Kidney epithelial cell (primary cell): ENCODE measurements at regions not wholly inside any gene's neighbourhood (a gene's known extent, or its start where the extent isn't known, plus 50 kb on each side); places are given as distances from the start of the nearest gene placed in this dataset.

ENCODE experiments used
- DNase-seq: peaks from one replicate; pipeline ENCODE4 v3.0.0-alpha.2; 2010; ENCODE audit warnings: low read depth
- H3K27me3 ChIP-seq: 2 replicates; pipeline ENCODE4 v1.6.0; 2011; ENCODE audit warnings: low read length; ENCODE audit not compliant: control insufficient read depth, insufficient read depth
- H3K36me3 ChIP-seq: 2 replicates; pipeline ENCODE4 v1.5.1; 2011; ENCODE audit warnings: low read length; ENCODE audit not compliant: control insufficient read depth, insufficient read depth
- H3K4me3 ChIP-seq: 2 replicates; pipeline ENCODE4 v1.5.1; 2011; ENCODE audit warnings: low read depth, mild to moderate bottlenecking, control low read depth, low read length
- TF ChIP-seq, protein P1 (sequence below): IDR thresholded peaks from 2 replicates; pipeline ENCODE4 v1.5.1; 2011; ENCODE audit warnings: mild to moderate bottlenecking, moderate library complexity, low read length, control low read depth, inconsistent platforms; ENCODE audit not compliant: insufficient read depth, poor library complexity, severe bottlenecking

DNA sequence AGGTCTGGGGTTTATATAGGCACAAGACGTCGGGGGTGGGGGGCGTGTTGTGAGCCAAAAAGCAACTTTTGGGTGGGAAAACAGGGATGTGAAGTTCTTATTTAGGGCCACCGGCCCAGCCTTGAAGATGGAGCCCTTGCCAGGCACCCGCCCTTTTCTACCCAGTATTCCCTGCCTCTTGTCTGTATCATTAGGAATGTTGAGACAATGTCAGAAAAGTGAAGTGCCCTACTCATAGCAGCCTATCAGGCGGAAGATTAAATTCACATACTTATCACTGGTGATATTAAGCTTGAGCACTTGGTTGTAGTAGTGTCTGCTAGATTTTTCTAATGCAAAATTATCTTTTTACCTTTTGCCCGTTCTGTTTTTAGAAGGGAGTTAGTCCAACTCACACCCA is 293.5 kb downstream of the CDH10 start:
- no peaks in the 10 kb centered on the region for H3K36me3 ChIP-seq
- no peak overlapping the region for H3K4me3 ChIP-seq
- no peaks in the 10 kb centered on the region for H3K27me3 ChIP-seq
- DNase-seq: no peak
- TF ChIP-seq, protein P1, sequence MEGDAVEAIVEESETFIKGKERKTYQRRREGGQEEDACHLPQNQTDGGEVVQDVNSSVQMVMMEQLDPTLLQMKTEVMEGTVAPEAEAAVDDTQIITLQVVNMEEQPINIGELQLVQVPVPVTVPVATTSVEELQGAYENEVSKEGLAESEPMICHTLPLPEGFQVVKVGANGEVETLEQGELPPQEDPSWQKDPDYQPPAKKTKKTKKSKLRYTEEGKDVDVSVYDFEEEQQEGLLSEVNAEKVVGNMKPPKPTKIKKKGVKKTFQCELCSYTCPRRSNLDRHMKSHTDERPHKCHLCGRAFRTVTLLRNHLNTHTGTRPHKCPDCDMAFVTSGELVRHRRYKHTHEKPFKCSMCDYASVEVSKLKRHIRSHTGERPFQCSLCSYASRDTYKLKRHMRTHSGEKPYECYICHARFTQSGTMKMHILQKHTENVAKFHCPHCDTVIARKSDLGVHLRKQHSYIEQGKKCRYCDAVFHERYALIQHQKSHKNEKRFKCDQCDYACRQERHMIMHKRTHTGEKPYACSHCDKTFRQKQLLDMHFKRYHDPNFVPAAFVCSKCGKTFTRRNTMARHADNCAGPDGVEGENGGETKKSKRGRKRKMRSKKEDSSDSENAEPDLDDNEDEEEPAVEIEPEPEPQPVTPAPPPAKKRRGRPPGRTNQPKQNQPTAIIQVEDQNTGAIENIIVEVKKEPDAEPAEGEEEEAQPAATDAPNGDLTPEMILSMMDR: no peak

GRCh38 chr5:24353016-24353415 is 291.8 kb downstream of the CDH10 start:
- TF ChIP-seq, protein P1: no peak
- H3K27me3 ChIP-seq: no peaks in the 10 kb centered on the region
- DNase-seq: no peak

DNA sequence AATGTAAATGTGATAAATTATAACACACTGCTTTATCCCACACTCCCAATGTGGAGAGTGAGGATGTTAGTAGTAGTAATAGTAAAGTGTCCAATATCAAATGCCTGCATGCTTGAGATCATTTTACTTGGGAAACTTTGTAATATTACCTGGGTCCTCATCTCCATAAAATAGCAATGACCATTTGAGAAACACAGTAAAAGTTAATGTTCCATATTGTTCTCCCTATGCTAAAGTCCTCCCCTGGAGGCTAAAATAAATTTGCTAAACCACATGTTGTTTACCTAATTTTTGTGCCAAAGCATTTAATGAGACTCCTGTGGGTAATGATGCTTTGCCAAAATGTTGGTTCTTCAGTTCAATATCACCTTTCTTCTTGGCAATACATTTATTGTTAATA is 291.2 kb downstream of the CDH10 start:
- TF ChIP-seq, protein P1: no peak
- Histone ChIP-seq H3K36me3 (no peaks in the 10 kb centered on the region), H3K27me3 (no peaks in the 10 kb centered on the region), H3K4me3 (no peak overlapping the region)
- no peak for DNase-seq

More at GRCh38 chr5:24353016-24353415, 291.8 kb downstream of the CDH10 start:
- no peaks in the 10 kb centered on the region for H3K36me3 ChIP-seq
- no peak overlapping the region for H3K4me3 ChIP-seq

GRCh38 chr5:24363789-24364481 is 280.8 kb downstream of the CDH10 start:
- no peak for DNase-seq
- H3K27me3 ChIP-seq: no peaks in the 10 kb centered on the region
- no peaks in the 10 kb centered on the region for H3K36me3 ChIP-seq
- TF ChIP-seq, protein P1: no peak
- H3K4me3 ChIP-seq: no peak overlapping the region

GRCh38 chr5:24364711-24365110 is 280.1 kb downstream of the CDH10 start:
- DNase-seq: no peak
- no peak overlapping the region for H3K4me3 ChIP-seq
- H3K27me3 ChIP-seq: no peaks in the 10 kb centered on the region
- TF ChIP-seq, protein P1: no peak
- no peaks in the 10 kb centered on the region for H3K36me3 ChIP-seq

DNA sequence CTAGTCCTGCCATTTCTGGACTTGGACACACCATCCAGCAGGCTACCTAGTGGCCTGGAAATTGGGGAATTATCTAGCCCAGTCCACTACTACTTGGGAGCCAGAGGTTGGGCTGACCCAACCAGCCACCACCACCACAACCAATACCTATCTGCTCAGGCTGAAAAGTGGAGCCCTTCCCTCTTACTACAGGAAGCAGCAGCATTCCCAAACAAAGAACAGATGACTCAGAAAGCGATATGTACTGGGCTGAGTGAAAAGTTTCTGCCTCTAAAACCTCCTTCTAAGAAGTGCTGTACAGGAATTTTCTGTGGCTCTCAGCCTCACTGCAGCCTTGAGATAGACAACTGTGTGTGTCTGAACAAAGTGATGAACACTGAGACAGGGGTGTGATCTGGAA is 279.4 kb downstream of the CDH10 start:
- no peak overlapping the region for H3K4me3 ChIP-seq
- H3K36me3 ChIP-seq: no peaks in the 10 kb centered on the region
- no peaks in the 10 kb centered on the region for H3K27me3 ChIP-seq
- TF ChIP-seq, protein P1: no peak
- no peak for DNase-seq
